ENCODE measurements at regions not wholly inside any gene's neighbourhood (a gene's known extent, or its start where the extent isn't known, plus 50 kb on each side); places are given as distances from the start of the nearest gene placed in this dataset.

DNA sequence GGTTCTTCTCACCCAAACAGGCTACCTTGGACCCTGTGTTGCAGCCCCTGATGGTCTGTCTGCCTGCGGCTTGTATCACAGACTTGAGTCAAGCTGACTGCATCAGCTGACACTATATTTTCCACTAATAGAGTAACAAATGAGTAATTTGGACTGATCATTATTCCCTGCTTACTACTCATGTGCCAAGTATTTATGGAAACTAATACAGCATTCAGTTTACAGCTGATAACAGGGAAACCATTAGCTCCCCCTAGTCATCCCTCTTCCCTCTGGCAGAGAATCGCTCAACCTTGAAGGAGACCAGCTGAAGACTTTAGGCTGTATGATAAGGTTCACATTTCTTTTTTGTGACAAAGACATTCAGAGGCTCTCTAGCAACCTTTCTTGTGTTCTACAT is 116.6 kb upstream of the SYT6 start:
- TF ChIP-seq, protein P1, sequence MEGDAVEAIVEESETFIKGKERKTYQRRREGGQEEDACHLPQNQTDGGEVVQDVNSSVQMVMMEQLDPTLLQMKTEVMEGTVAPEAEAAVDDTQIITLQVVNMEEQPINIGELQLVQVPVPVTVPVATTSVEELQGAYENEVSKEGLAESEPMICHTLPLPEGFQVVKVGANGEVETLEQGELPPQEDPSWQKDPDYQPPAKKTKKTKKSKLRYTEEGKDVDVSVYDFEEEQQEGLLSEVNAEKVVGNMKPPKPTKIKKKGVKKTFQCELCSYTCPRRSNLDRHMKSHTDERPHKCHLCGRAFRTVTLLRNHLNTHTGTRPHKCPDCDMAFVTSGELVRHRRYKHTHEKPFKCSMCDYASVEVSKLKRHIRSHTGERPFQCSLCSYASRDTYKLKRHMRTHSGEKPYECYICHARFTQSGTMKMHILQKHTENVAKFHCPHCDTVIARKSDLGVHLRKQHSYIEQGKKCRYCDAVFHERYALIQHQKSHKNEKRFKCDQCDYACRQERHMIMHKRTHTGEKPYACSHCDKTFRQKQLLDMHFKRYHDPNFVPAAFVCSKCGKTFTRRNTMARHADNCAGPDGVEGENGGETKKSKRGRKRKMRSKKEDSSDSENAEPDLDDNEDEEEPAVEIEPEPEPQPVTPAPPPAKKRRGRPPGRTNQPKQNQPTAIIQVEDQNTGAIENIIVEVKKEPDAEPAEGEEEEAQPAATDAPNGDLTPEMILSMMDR (IDR thresholded peaks at IDR 0.05): no peak
- TF ChIP-seq POLR2A (IDR thresholded peaks at IDR 0.05): no peak
- TF ChIP-seq POLR2AphosphoS5 (IDR thresholded peaks at IDR 0.05): no peak
- Histone ChIP-seq H3K36me3 (no peaks in the 10 kb centered on the region), H3K9me3 (no peaks in the 10 kb centered on the region), H3K4me3 (no peak overlapping the region), H3K27me3 (no peaks in the 10 kb centered on the region), H3K27ac (no peak overlapping the region), H3K4me1 (no peaks in the 10 kb centered on the region)
- intact Hi-C loops (cut with DNase I; ENCODE audit: low total_unique reads): no loop called here
- DNase-seq (ENCODE audit: low spot score in 2 of 2): no peak

DNA sequence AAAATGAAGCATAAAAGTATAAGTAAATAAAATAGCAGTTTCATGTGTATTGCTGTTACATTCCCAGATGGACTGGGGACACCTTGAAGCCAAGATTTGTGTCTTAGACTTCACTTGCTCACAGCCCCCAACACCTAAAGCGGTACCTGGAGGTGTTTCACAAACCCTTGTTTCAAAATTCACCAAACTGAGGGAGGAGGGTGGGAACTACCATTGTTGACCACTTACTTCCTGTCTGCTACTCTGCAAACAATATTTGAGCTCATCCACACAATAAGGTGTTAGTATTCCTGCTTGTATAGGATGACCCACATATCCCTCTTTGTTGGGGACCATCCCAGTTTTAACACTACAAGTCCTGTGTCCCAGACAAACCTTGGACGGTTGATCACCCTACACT is 115.9 kb upstream of the SYT6 start:
- H3K27ac ChIP-seq: no peak overlapping the region
- no peaks in the 10 kb centered on the region for H3K27me3 ChIP-seq
- no peak overlapping the region for H3K4me3 ChIP-seq
- no peaks in the 10 kb centered on the region for H3K9me3 ChIP-seq
- H3K4me1 ChIP-seq: no peaks in the 10 kb centered on the region
- TF ChIP-seq POLR2AphosphoS5 (IDR thresholded peaks at IDR 0.05): no peak
- no peak for TF ChIP-seq POLR2A (IDR thresholded peaks at IDR 0.05)
- TF ChIP-seq, protein P1 (IDR thresholded peaks at IDR 0.05): no peak
- intact Hi-C loops (cut with DNase I; ENCODE audit: low total_unique reads): no loop called here
- H3K36me3 ChIP-seq: no peaks in the 10 kb centered on the region
- DNase-seq (ENCODE audit: low spot score in 2 of 2): no peak

DNA sequence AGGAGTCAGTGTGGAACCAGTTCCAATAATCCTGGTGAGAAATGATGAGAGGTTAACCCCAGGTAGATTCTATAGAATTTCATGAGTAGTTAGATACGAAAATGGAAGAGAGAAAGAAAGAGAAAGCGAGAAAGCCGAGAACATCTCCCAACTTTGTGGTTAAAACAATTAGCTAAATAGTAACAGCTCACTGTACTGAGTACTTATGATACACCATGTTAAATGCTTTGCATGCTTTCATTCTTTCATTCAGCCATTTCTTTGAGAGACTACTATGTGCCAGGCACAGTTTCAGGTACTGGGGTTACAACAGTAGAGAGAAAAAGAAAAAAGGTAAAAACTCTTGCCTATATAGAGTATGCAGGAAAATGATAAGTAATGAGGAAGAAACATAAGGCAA is 109.7 kb upstream of the SYT6 start:
- Histone ChIP-seq H3K27me3 (peaks cover 0 to 20% of the 10 kb centered on the region in 2 donors), H3K4me1 (no peaks in the 10 kb centered on the region), H3K36me3 (no peaks in the 10 kb centered on the region), H3K4me3 (no peak overlapping the region), H3K9me3 (no peaks in the 10 kb centered on the region), H3K27ac (no peak overlapping the region)
- DNase-seq (ENCODE audit: low spot score in 2 of 2): no peak
- intact Hi-C loops (cut with DNase I; ENCODE audit: low total_unique reads): no loop called here
- TF ChIP-seq POLR2AphosphoS5 (IDR thresholded peaks at IDR 0.05) (no peak), POLR2A (IDR thresholded peaks at IDR 0.05) (no peak)
- TF ChIP-seq, protein P1 (IDR thresholded peaks at IDR 0.05): no peak

DNA sequence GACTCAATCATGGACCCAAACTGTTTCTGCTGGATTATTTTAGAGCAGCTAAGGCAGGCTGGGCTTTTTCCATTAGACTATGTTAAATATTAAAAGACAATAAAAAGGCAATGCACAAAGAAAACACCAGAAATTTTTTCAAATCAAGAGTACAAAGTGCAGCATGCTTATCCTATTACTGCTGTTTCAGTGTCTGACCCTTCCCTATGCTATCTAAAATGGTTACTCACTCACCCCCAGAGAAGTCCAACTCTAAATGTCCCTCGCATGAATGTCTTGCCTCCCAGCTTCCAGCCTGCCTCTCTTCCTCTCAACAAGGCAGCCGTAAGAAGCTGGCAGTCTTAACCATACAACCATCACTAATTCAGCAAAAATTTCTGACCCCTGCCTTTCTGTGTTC is 108.7 kb upstream of the SYT6 start:
- H3K27me3 ChIP-seq: peaks cover 0 to 20% of the 10 kb centered on the region in 2 donors
- H3K4me1 ChIP-seq: no peaks in the 10 kb centered on the region
- H3K36me3 ChIP-seq: no peaks in the 10 kb centered on the region
- no peaks in the 10 kb centered on the region for H3K9me3 ChIP-seq
- no peak overlapping the region for H3K4me3 ChIP-seq
- TF ChIP-seq, protein P1 (IDR thresholded peaks at IDR 0.05): no peak
- TF ChIP-seq POLR2A (IDR thresholded peaks at IDR 0.05) (no peak), POLR2AphosphoS5 (IDR thresholded peaks at IDR 0.05) (no peak)
- H3K27ac ChIP-seq: no peak overlapping the region
- DNase-seq (ENCODE audit: low spot score in 2 of 2): no peak
- intact Hi-C loops (cut with DNase I; ENCODE audit: low total_unique reads): no loop called here

DNA sequence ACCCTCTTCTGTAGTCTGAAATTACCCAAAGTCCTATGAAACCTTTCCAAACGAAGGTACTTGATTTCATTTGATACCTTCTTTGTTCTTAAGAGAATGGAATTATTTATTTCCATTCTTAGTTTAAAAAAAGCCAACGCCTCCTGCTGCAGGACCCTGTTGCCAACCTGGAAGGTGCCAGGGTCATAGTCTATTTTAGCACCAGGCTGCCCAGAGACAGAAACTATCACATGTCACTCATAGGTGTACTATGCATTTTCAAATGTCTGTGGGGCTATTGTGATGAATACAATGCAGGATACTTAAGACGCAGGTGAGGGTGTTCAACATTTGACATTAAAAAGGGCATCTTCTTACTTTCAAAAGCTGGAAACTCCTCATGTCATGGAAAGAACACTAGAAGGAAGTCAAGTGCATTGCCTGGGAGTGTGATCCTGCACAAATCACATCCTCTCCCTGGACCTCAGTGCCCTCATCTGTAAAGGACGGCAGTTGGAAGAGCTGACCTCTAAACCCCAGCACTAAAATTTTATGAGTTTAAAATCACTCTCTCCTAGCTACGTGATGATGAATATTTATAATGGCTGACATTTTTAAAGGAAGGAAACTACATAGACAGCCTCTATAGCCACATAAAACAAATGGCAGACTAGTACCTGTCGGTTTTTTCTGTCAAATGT is 107.3 kb upstream of the SYT6 start:
- Histone ChIP-seq H3K4me3 (no peak overlapping the region), H3K27me3 (peaks cover 0 to 20% of the 10 kb centered on the region in 2 donors), H3K27ac (no peak overlapping the region), H3K36me3 (no peaks in the 10 kb centered on the region), H3K4me1 (no peaks in the 10 kb centered on the region), H3K9me3 (no peaks in the 10 kb centered on the region)
- intact Hi-C loops (cut with DNase I; ENCODE audit: low total_unique reads): no loop called here
- TF ChIP-seq, protein P1 (IDR thresholded peaks at IDR 0.05): no peak
- no peak for TF ChIP-seq POLR2AphosphoS5 (IDR thresholded peaks at IDR 0.05)
- no peak for TF ChIP-seq POLR2A (IDR thresholded peaks at IDR 0.05)
- no peak for DNase-seq (ENCODE audit: low spot score in 2 of 2)
